ENCODE measurements at regions not wholly inside any gene's neighbourhood (a gene's known extent, or its start where the extent isn't known, plus 50 kb on each side); places are given as distances from the start of the nearest gene placed in this dataset.
A peak's percentile ranks its signal among the peaks of the same experiment; 100 is the strongest.

GRCh38 chr3:72099326-72100079 lies 314.6 kb upstream of the PROK2 start:
- Histone ChIP-seq H3F3A (ENCODE audit: low read depth) (peaks cover 13% of the 10 kb centered on the region), H3K9me3 (ENCODE audit: low read depth) (no peaks in the 10 kb centered on the region), H2AFZ (replicated peaks) (peak overlapping the region; percentile 92), H3K27ac (no peak overlapping the region), H3K79me2 (ENCODE audit: low read depth) (no peaks in the 10 kb centered on the region), H4K20me1 (ENCODE audit: low read depth) (no peaks in the 10 kb centered on the region), H3K4me1 (peaks cover 4% of the 10 kb centered on the region), H3K9ac (no peak overlapping the region), H3K36me3 (no peaks in the 10 kb centered on the region), H3K4me2 (peak overlapping the region; percentile 89), H3K27me3 (peaks cover 23% of the 10 kb centered on the region), H3K4me3 (peak overlapping the region; percentile 56)
- no peak for TF ChIP-seq EZH2 (IDR thresholded peaks at IDR 0.05)
- no peak for TF ChIP-seq EZH2phosphoT487 (IDR thresholded peaks at IDR 0.05)
- TF ChIP-seq CTCF (IDR thresholded peaks at IDR 0.05): no peak
- peak; percentile 43 for DNase-seq (ENCODE audit: low spot score)
- no peaks in the 10 kb centered on the region for H3K9me3 Mint-ChIP-seq
- H3K27ac Mint-ChIP-seq: no peak overlapping the region
- peaks cover 29% of the 10 kb centered on the region for H3K4me1 Mint-ChIP-seq
- peaks cover 29% of the 10 kb centered on the region for H3K27me3 Mint-ChIP-seq (ENCODE audit: insufficient read depth, low read depth)
- H3K4me3 Mint-ChIP-seq: peak overlapping the region; percentile 81
- H3K36me3 Mint-ChIP-seq: no peaks in the 10 kb centered on the region

DNA sequence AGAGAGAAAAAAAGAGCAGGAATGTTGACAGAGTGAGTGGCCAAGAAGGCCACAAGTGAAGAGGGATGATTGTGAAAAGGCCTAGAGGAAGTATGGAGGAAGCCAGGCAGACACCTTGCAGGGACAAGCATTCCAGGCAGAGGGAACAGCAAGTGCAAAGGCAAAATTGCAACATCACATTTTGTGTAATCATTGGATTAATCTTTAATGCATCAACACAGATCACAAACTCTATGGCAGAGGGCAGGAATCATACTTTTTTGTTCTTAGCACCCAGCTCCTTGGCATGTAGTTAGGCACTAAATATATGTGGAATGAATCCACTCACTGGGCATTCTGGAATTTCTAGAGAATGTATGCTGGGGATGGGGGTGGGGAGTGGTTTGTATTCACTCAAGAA lies 312.1 kb upstream of the PROK2 start:
- Histone ChIP-seq H3K27me3 (peaks cover 20% of the 10 kb centered on the region), H3F3A (ENCODE audit: low read depth) (peaks cover 13% of the 10 kb centered on the region), H3K9ac (no peak overlapping the region), H3K4me2 (no peak overlapping the region), H3K4me1 (peaks cover 4% of the 10 kb centered on the region), H3K4me3 (no peak overlapping the region), H2AFZ (replicated peaks) (no peak overlapping the region), H3K9me3 (ENCODE audit: low read depth) (no peaks in the 10 kb centered on the region), H4K20me1 (ENCODE audit: low read depth) (no peaks in the 10 kb centered on the region), H3K79me2 (ENCODE audit: low read depth) (no peaks in the 10 kb centered on the region), H3K27ac (no peak overlapping the region), H3K36me3 (no peaks in the 10 kb centered on the region)
- DNase-seq (ENCODE audit: low spot score): no peak
- H3K4me1 Mint-ChIP-seq: peaks cover 30% of the 10 kb centered on the region
- TF ChIP-seq EZH2 (IDR thresholded peaks at IDR 0.05) (no peak), EZH2phosphoT487 (IDR thresholded peaks at IDR 0.05) (no peak), CTCF (IDR thresholded peaks at IDR 0.05) (no peak)
- no peaks in the 10 kb centered on the region for H3K9me3 Mint-ChIP-seq
- no peaks in the 10 kb centered on the region for H3K36me3 Mint-ChIP-seq
- H3K4me3 Mint-ChIP-seq: no peak overlapping the region
- no peak overlapping the region for H3K27ac Mint-ChIP-seq
- peaks cover 22% of the 10 kb centered on the region for H3K27me3 Mint-ChIP-seq (ENCODE audit: insufficient read depth, low read depth)

GRCh38 chr3:72095521-72095920 lies 310.6 kb upstream of the PROK2 start:
- Mint-ChIP-seq H3K27ac (no peak overlapping the region), H3K4me3 (no peak overlapping the region), H3K27me3 (ENCODE audit: insufficient read depth, low read depth) (peaks cover 24% of the 10 kb centered on the region), H3K4me1 (peaks cover 18% of the 10 kb centered on the region), H3K36me3 (no peaks in the 10 kb centered on the region), H3K9me3 (no peaks in the 10 kb centered on the region)
- H4K20me1 ChIP-seq (ENCODE audit: low read depth): no peaks in the 10 kb centered on the region
- H3K9ac ChIP-seq: no peak overlapping the region
- H3K27me3 ChIP-seq: peaks cover 9% of the 10 kb centered on the region
- no peak overlapping the region for H2AFZ ChIP-seq (replicated peaks)
- H3K79me2 ChIP-seq (ENCODE audit: low read depth): no peaks in the 10 kb centered on the region
- no peak overlapping the region for H3K4me3 ChIP-seq
- no peaks in the 10 kb centered on the region for H3K36me3 ChIP-seq
- no peak for TF ChIP-seq EZH2phosphoT487 (IDR thresholded peaks at IDR 0.05)
- TF ChIP-seq EZH2 (IDR thresholded peaks at IDR 0.05): no peak
- no peak for TF ChIP-seq CTCF (IDR thresholded peaks at IDR 0.05)
- DNase-seq (ENCODE audit: low spot score): no peak
- H3K27ac ChIP-seq: no peak overlapping the region
- H3K9me3 ChIP-seq (ENCODE audit: low read depth): no peaks in the 10 kb centered on the region
- H3K4me2 ChIP-seq: no peak overlapping the region
- H3K4me1 ChIP-seq: peaks cover 4% of the 10 kb centered on the region
- peaks cover 9% of the 10 kb centered on the region for H3F3A ChIP-seq (ENCODE audit: low read depth)
